Inflammatory macrophage treated with lipopolysaccharide for 4 hours (primary cell): ENCODE measurements at regions not wholly inside any gene's neighbourhood (a gene's known extent, or its start where the extent isn't known, plus 50 kb on each side); places are given as distances from the start of the nearest gene placed in this dataset.
"Not testable (repeated sequence)": the region's sequence is repeated elsewhere in the genome, so short reads cannot be mapped to it uniquely, and the experiment has no call there.

ENCODE experiments used
- DNase-seq: peaks from one replicate; pipeline ENCODE4 v3.0.0-alpha.2; 2020

- DNase-seq: no peak
These were observed 440.7 kb upstream of the KCNMB2 start for GRCh38 chr3:178095522-178095921.

- no peak for DNase-seq
These were observed 439.3 kb upstream of the KCNMB2 start for GRCh38 chr3:178096955-178097354.

- DNase-seq: peak; percentile 60
These were observed 438.7 kb upstream of the KCNMB2 start for GRCh38 chr3:178097576-178097975.

GRCh38 chr3:178099274-178099673 is 437.0 kb upstream of the KCNMB2 start:
- no peak for DNase-seq

- DNase-seq: no peak
These were observed 436.4 kb upstream of the KCNMB2 start for GRCh38 chr3:178099862-178100261.

- DNase-seq: no peak
These were observed 435.3 kb upstream of the KCNMB2 start for GRCh38 chr3:178100908-178101307.

GRCh38 chr3:178103140-178103539 is 433.1 kb upstream of the KCNMB2 start:
- no peak for DNase-seq

GRCh38 chr3:178107804-178108203 is 428.4 kb upstream of the KCNMB2 start:
- DNase-seq: no peak

GRCh38 chr3:178109691-178110090 is 426.5 kb upstream of the KCNMB2 start:
- DNase-seq: no peak

- DNase-seq: no peak
These were observed 424.1 kb upstream of the KCNMB2 start for GRCh38 chr3:178112134-178112533.

- not testable (repeated sequence) for DNase-seq
These were observed 423.7 kb upstream of the KCNMB2 start for GRCh38 chr3:178112552-178112951.

- no peak for DNase-seq
These were observed 418.6 kb upstream of the KCNMB2 start for GRCh38 chr3:178117641-178118040.

GRCh38 chr3:178119608-178120295 is 416.5 kb upstream of the KCNMB2 start:
- not testable (repeated sequence) for DNase-seq

- DNase-seq: no peak
These were observed 415.9 kb upstream of the KCNMB2 start for GRCh38 chr3:178120367-178120766.

- DNase-seq: no peak
These were observed 409.6 kb upstream of the KCNMB2 start for GRCh38 chr3:178126686-178127085.

- no peak for DNase-seq
These were observed 409.0 kb upstream of the KCNMB2 start for GRCh38 chr3:178127221-178127620.

GRCh38 chr3:178129109-178129508 is 407.1 kb upstream of the KCNMB2 start:
- DNase-seq: no peak

- no peak for DNase-seq
These were observed 404.4 kb upstream of the KCNMB2 start for GRCh38 chr3:178131801-178132200.

GRCh38 chr3:178137206-178137605 is 399.0 kb upstream of the KCNMB2 start:
- DNase-seq: no peak

GRCh38 chr3:178137831-178138230 is 398.4 kb upstream of the KCNMB2 start:
- no peak for DNase-seq

GRCh38 chr3:178139116-178139515 is 397.1 kb upstream of the KCNMB2 start:
- DNase-seq: no peak

GRCh38 chr3:178140531-178141304 is 395.5 kb upstream of the KCNMB2 start:
- DNase-seq: no peak

GRCh38 chr3:178141305-178141684 is 394.9 kb upstream of the KCNMB2 start:
- not testable (repeated sequence) for DNase-seq

GRCh38 chr3:178146406-178146831 is 389.8 kb upstream of the KCNMB2 start:
- no peak for DNase-seq
